ENCODE measurements at regions not wholly inside any gene's neighbourhood (a gene's known extent, or its start where the extent isn't known, plus 50 kb on each side); places are given as distances from the start of the nearest gene placed in this dataset.

DNA sequence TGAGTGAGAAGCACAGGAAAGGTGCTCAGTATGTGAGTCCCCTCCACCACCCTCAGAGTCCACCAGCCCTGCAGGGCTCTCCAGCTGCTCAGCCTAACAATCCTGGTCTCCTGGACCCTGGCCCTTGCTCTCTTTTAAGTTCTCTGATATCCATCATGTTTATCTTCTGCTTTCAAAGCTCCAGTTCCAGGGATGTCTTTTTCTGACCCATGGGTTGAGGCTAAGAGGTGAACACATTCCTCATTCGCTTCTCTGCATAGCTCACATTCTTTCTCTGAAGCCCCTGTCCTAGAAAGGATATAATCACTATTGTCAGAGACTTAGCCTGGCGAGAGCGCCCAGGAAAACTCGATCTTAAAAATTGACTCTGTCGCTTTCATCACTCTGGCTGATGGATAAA is 86.4 kb downstream of the ARL4C start:
- TF ChIP-seq POLR2AphosphoS5 (IDR thresholded peaks at IDR 0.05) = no peak
- TF ChIP-seq CTCF (IDR thresholded peaks at IDR 0.05; ENCODE audit: poor library complexity, severe bottlenecking) = no peak
- no peak for TF ChIP-seq EZH2 (IDR thresholded peaks at IDR 0.05; ENCODE audit: borderline replicate concordance, insufficient read depth, low read length, poor library complexity, severe bottlenecking)
- TF ChIP-seq TAF1 (IDR thresholded peaks at IDR 0.05; ENCODE audit: low read depth) = no peak
- no peak for TF ChIP-seq MXI1 (conservative IDR thresholded peaks at IDR 0.05; ENCODE audit: poor library complexity, severe bottlenecking)
